Loucy (cell line): ENCODE measurements at regions not wholly inside any gene's neighbourhood (a gene's known extent, or its start where the extent isn't known, plus 50 kb on each side); places are given as distances from the start of the nearest gene placed in this dataset.

Source experiments
- EZH2phosphoT487 ChIP-seq: fragments of 200-600 bp; IDR thresholded peaks from 2 replicates; pipeline ENCODE4 v1.6.1; 2018; ENCODE audit warnings: antibody characterized with exemption, mild to moderate bottlenecking, moderate library complexity, borderline replicate concordance
- TF ChIP-seq, protein P1 (sequence below): fragments of 200-600 bp; sonication (generic); conservative IDR thresholded peaks from 2 replicates; pipeline ENCODE4 v1.5.1; 2014; ENCODE audit warnings: mild to moderate bottlenecking, antibody characterized with exemption, low read length

- TF ChIP-seq, protein P1, sequence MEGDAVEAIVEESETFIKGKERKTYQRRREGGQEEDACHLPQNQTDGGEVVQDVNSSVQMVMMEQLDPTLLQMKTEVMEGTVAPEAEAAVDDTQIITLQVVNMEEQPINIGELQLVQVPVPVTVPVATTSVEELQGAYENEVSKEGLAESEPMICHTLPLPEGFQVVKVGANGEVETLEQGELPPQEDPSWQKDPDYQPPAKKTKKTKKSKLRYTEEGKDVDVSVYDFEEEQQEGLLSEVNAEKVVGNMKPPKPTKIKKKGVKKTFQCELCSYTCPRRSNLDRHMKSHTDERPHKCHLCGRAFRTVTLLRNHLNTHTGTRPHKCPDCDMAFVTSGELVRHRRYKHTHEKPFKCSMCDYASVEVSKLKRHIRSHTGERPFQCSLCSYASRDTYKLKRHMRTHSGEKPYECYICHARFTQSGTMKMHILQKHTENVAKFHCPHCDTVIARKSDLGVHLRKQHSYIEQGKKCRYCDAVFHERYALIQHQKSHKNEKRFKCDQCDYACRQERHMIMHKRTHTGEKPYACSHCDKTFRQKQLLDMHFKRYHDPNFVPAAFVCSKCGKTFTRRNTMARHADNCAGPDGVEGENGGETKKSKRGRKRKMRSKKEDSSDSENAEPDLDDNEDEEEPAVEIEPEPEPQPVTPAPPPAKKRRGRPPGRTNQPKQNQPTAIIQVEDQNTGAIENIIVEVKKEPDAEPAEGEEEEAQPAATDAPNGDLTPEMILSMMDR: no peak
- TF ChIP-seq EZH2phosphoT487: no peak
These were observed 87.6 kb upstream of the PRB2 start for GRCh38 chr12:11482955-11483354.
